ENCODE measurements at regions not wholly inside any gene's neighbourhood (a gene's known extent, or its start where the extent isn't known, plus 50 kb on each side); places are given as distances from the start of the nearest gene placed in this dataset.

DNA sequence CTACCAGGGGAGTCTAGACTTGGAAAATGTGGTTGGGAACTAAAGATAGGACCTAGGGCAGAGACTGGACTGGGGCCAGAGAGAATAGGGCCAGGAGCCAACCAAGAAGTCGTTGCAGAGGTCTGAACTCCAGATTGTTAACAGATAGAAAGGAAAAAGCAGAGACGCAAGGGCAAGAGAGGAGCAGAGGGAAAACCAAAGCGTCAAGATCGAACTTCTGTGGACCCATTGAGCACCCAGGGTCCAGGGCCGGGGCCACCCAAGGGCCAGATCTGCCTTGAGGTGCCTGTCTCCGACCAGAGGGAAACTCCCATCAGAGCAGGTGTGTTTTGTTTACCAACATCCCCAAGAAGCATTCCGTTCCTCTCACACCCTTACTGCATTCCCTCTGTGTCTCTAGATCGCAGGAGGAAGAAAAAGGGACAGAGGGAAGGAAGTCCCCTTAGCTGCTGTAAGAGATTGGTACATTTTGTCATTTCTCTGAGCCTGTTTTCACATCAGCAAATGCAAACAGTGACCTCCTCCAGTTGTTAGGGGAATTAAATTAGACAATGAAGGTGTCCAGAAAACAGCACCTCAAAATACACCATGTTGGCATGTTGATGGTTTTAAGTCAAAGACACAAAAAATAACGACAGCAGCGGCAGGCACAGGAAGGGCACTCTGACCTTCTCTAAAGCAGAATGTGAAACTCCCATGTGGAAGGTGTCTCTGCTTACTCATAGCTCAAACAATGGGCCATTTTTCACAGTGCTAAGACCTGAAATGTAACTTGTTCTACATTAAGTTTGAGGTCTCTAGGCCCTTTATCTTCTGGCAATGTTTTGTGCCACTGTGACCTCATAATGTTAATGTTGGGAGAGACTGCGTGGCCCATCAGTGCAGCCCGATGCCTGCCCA lies 105.8 kb upstream of the RAB4A start:
- Histone ChIP-seq H3K4me3 (no peak overlapping the region), H3K9me3 (no peaks in the 10 kb centered on the region), H3K4me1 (peaks cover 0 to 19% (median 3%) of the 10 kb centered on the region in 4 donors), H3K27me3 (no peaks in the 10 kb centered on the region), H3K36me3 (no peaks in the 10 kb centered on the region), H3K27ac (no peak overlapping the region)
- intact Hi-C loops (cut with DNase I; ENCODE audit: low total_unique reads): no loop called here
- DNase-seq: no peak
- TF ChIP-seq, protein P1, sequence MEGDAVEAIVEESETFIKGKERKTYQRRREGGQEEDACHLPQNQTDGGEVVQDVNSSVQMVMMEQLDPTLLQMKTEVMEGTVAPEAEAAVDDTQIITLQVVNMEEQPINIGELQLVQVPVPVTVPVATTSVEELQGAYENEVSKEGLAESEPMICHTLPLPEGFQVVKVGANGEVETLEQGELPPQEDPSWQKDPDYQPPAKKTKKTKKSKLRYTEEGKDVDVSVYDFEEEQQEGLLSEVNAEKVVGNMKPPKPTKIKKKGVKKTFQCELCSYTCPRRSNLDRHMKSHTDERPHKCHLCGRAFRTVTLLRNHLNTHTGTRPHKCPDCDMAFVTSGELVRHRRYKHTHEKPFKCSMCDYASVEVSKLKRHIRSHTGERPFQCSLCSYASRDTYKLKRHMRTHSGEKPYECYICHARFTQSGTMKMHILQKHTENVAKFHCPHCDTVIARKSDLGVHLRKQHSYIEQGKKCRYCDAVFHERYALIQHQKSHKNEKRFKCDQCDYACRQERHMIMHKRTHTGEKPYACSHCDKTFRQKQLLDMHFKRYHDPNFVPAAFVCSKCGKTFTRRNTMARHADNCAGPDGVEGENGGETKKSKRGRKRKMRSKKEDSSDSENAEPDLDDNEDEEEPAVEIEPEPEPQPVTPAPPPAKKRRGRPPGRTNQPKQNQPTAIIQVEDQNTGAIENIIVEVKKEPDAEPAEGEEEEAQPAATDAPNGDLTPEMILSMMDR (IDR thresholded peaks at IDR 0.05): no peak

DNA sequence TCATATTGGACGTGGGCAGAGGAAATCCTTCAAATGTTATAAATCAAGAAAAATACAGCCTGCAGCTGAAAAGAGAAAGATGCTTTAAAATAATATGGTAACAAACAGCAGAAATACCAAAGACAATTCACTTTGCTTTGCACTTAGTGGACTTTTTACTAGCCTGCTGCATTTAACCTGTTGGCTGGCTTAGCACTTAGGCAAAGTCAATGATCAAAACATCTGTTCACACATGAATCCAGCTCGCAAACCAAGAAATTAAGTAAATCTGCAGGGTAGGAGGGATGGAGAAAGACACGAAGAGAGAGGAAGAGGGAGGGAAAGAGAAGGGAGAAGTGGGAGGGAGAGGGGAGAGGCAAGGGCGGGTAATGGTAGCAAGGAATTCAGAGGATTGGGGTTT lies 103.6 kb upstream of the RAB4A start:
- TF ChIP-seq, protein P1 (IDR thresholded peaks at IDR 0.05): no peak
- Histone ChIP-seq H3K27me3 (no peaks in the 10 kb centered on the region), H3K9me3 (no peaks in the 10 kb centered on the region), H3K4me3 (no peak overlapping the region), H3K4me1 (peaks cover 0 to 19% (median 3%) of the 10 kb centered on the region in 4 donors), H3K27ac (no peak overlapping the region), H3K36me3 (no peaks in the 10 kb centered on the region)
- intact Hi-C loops (cut with DNase I; ENCODE audit: low total_unique reads): no loop called here
- no peak for DNase-seq

DNA sequence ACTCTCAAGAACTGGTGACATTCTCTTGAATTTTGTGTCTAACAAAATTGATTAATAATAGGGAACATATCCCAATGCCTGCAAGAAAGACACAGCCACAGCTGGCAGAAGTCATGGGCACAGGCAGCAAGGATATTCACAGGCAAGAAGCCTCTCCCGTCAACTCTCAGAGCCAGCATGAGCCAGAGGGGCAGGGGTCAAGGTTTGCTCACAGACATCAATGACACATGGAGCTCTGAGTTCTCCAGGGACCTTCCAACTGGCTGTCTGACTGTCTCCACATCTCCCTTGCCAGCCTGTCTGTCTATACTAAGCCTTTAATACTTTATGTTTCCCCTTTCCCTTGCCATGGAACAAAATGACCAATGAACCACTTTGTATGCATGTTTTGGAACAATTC lies 101.5 kb upstream of the RAB4A start:
- H3K9me3 ChIP-seq: no peaks in the 10 kb centered on the region
- no peak overlapping the region for H3K27ac ChIP-seq
- no peaks in the 10 kb centered on the region for H3K36me3 ChIP-seq
- no peak for DNase-seq
- H3K4me3 ChIP-seq: no peak overlapping the region
- TF ChIP-seq, protein P1 (IDR thresholded peaks at IDR 0.05): no peak
- no peaks in the 10 kb centered on the region for H3K27me3 ChIP-seq
- peaks cover 0 to 15% (median 3%) of the 10 kb centered on the region in 4 donors for H3K4me1 ChIP-seq
- intact Hi-C loops (cut with DNase I; ENCODE audit: low total_unique reads): no loop called here

DNA sequence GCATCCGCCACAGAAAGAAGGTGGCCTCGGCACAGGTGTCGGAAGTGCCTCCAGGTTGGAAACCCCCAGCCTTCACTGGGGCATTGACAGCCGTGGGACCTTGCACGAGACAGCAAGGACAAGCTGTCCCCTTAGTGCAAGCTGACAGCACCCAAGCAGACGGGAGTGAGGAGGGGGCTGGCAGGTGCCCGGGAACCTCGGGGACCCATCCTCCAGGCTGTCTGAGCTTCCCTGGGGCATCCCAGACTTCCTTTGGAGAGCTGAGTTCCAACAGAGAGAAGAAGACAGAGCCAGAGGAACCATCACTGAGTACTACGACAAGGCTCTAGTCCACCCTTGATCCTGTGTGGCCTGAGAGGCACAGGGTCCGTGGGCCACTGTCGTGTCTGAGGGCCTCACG lies 100.6 kb upstream of the RAB4A start:
- peaks cover 0 to 6% (median 0%) of the 10 kb centered on the region in 4 donors for H3K4me1 ChIP-seq
- no peaks in the 10 kb centered on the region for H3K27me3 ChIP-seq
- intact Hi-C loops (cut with DNase I; ENCODE audit: low total_unique reads): no loop called here
- DNase-seq: no peak
- TF ChIP-seq, protein P1 (IDR thresholded peaks at IDR 0.05): no peak
- no peak overlapping the region for H3K27ac ChIP-seq
- H3K9me3 ChIP-seq: no peaks in the 10 kb centered on the region
- H3K4me3 ChIP-seq: no peak overlapping the region
- no peaks in the 10 kb centered on the region for H3K36me3 ChIP-seq

DNA sequence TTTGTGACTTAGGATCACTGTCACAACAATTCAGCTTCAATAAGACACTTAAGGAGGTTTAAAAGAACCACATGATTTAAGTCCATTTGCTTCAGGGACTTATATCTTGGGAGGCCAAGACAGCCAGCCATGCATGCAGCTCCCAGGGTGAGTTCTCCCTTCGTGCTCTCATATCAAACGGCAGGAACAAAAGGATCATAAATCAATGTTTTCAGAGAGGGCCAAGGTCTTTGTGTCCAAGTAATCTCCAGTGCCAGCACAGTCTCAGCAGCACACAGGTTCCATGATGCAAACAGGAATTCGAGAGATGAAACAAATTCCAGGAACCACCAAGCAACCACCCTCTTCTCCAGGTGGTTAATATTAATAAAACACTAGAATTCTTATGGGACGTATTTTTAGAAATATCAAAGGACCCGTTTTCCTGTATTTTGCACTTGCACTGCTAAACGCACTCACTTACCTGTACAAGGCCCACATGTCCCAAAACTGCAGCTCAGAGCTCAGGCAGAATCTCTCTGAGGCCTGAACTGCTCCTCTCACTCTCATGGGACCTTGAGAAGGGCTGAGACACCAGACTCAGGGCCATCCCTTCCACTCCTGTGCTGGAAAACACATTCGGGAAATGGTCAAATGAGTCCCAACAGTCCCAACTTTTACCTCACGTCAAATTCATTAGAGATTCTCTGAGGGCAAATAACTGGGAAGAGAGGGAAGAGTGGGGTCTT lies 100.0 kb upstream of the RAB4A start:
- intact Hi-C loops (cut with DNase I; ENCODE audit: low total_unique reads): no loop called here
- TF ChIP-seq, protein P1 (IDR thresholded peaks at IDR 0.05): no peak

More for the DNA sequence above, 100.0 kb upstream of the RAB4A start:
- Histone ChIP-seq H3K4me1 (no peaks in the 10 kb centered on the region), H3K27ac (no peak overlapping the region), H3K9me3 (no peaks in the 10 kb centered on the region), H3K36me3 (no peaks in the 10 kb centered on the region), H3K27me3 (no peaks in the 10 kb centered on the region), H3K4me3 (no peak overlapping the region)
- no peak for DNase-seq

Measured in tibial artery (tissue), 4 donors.